ENCODE measurements at regions not wholly inside any gene's neighbourhood (a gene's known extent, or its start where the extent isn't known, plus 50 kb on each side); places are given as distances from the start of the nearest gene placed in this dataset.

DNA sequence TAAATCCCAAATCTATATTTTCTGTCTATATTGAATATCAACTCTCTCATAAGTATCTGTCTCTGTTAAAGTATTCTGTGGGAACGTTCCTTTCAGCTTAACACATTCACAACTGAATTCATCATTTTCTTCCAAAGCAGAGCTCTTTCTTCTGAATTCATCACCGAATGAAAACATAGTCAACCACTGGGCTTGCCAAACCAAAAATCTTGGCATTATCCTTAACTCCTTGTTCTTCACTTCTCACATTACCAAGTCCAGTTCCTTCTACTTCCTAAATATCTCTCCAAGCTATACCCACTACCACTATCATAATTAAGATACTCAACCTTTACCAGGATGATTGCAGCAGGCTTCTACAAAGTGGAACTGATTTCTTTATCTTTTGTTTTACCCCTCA lies 559.8 kb downstream of the MAT2B start:
- H3K4me1 Mint-ChIP-seq: no peaks in the 10 kb centered on the region
- Histone ChIP-seq H3K36me3 (replicated peaks in 1 of 2; ENCODE audit: control extremely low read depth in 1 of 2, control insufficient read depth in 1 of 2, extremely low read depth in 1 of 2, insufficient read depth in 2 of 2, low read length in 1 of 2) (no peaks in the 10 kb centered on the region), H3K27me3 (replicated peaks in 1 of 4; ENCODE audit: control extremely low read depth in 1 of 4, control insufficient read depth in 3 of 4, insufficient read depth in 4 of 4, low read length in 3 of 4) (no peaks in the 10 kb centered on the region), H3K9me3 (ENCODE audit: control extremely low read depth in 1 of 3, control insufficient read depth in 2 of 3, insufficient read depth in 1 of 3, low read length in 2 of 3) (no peaks in the 10 kb centered on the region), H3K4me1 (ENCODE audit: control insufficient read depth in 2 of 2, insufficient read depth in 2 of 2, low read length in 2 of 2) (no peaks in the 10 kb centered on the region), H2AFZ (ENCODE audit: insufficient read depth, low read depth, low read length, poor library complexity, severe bottlenecking) (no peak overlapping the region), H3K4me3 (ENCODE audit: control extremely low read depth in 1 of 5, extremely low read depth in 1 of 5, insufficient read depth in 1 of 5, low read depth in 2 of 5, low read length in 4 of 5) (no peak overlapping the region), H3K79me2 (ENCODE audit: control insufficient read depth, insufficient read depth, low read length) (no peaks in the 10 kb centered on the region), H3K4me2 (replicated peaks; ENCODE audit: low read depth, low read length, poor library complexity, severe bottlenecking) (no peak overlapping the region), H3K9ac (ENCODE audit: low read length) (no peak overlapping the region), H4K20me1 (ENCODE audit: control insufficient read depth, insufficient read depth, low read length, poor library complexity, severe bottlenecking) (no peaks in the 10 kb centered on the region), H3K27ac (ENCODE audit: low read length in 2 of 2) (no peak overlapping the region)
- intact Hi-C loops (cut with micrococcal nuclease): no loop called here
- no peak for TF ChIP-seq EZH2 (IDR thresholded peaks at IDR 0.05; ENCODE audit: borderline replicate concordance, insufficient read depth, low read depth, low read length, poor library complexity, severe bottlenecking)
- TF ChIP-seq, protein P1, sequence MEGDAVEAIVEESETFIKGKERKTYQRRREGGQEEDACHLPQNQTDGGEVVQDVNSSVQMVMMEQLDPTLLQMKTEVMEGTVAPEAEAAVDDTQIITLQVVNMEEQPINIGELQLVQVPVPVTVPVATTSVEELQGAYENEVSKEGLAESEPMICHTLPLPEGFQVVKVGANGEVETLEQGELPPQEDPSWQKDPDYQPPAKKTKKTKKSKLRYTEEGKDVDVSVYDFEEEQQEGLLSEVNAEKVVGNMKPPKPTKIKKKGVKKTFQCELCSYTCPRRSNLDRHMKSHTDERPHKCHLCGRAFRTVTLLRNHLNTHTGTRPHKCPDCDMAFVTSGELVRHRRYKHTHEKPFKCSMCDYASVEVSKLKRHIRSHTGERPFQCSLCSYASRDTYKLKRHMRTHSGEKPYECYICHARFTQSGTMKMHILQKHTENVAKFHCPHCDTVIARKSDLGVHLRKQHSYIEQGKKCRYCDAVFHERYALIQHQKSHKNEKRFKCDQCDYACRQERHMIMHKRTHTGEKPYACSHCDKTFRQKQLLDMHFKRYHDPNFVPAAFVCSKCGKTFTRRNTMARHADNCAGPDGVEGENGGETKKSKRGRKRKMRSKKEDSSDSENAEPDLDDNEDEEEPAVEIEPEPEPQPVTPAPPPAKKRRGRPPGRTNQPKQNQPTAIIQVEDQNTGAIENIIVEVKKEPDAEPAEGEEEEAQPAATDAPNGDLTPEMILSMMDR (IDR thresholded peaks at IDR 0.05): no peak
- ChIA-PET CTCF (interaction anchor here (1.2 kb wide), 1 partner anchor 18 kb away, joined by 3 read pairs; no protein-coding TSS in a partner anchor), POLR2A (no interaction called here)
- DNase-seq (no peak), ATAC-seq (ENCODE audit: low read depth) (no peak)
- H3K27me3 Mint-ChIP-seq: peaks cover 3% of the 10 kb centered on the region
- H3K4me3 Mint-ChIP-seq: no peak overlapping the region
- no peak overlapping the region for H3K27ac Mint-ChIP-seq
- no peaks in the 10 kb centered on the region for H3K9me3 Mint-ChIP-seq (ENCODE audit: insufficient read depth)
- WGBS (ENCODE audit: insufficient coverage): 91% methylated on average over 2 of the region's 2 CpGs

DNA sequence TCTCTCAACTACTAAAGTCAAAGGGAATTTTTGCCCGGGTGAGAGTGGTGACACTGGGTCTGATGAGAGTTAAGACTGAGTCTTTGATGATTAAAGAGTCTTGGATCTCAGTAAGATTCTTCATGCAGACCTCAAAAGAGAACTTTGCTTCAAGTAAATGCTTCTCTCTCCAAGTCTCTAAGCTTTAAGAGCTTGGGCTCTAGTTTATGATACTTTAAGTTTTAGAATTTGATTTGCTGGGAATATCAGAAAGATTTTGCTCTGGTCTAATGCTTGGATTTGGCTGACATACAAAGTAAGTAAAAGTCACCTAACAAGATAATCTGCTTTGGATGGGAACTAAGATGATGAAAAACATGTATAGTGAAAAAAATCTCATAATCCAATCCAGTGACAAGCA lies 566.3 kb downstream of the MAT2B start:
- H3K4me2 ChIP-seq (replicated peaks; ENCODE audit: low read depth, low read length, poor library complexity, severe bottlenecking): no peak overlapping the region
- no peaks in the 10 kb centered on the region for H3K4me1 Mint-ChIP-seq
- H3K4me1 ChIP-seq (ENCODE audit: control insufficient read depth in 2 of 2, insufficient read depth in 2 of 2, low read length in 2 of 2): no peaks in the 10 kb centered on the region
- H3K4me3 ChIP-seq (ENCODE audit: control extremely low read depth in 1 of 5, extremely low read depth in 1 of 5, insufficient read depth in 1 of 5, low read depth in 2 of 5, low read length in 4 of 5): no peak overlapping the region
- no peak overlapping the region for H3K27ac ChIP-seq (ENCODE audit: low read length in 2 of 2)
- DNase-seq (no peak), ATAC-seq (ENCODE audit: low read depth) (no peak)
- peaks cover 10% of the 10 kb centered on the region for H3K27me3 Mint-ChIP-seq
- TF ChIP-seq EZH2 (IDR thresholded peaks at IDR 0.05; ENCODE audit: borderline replicate concordance, insufficient read depth, low read depth, low read length, poor library complexity, severe bottlenecking): no peak
- POLR2A ChIA-PET: no interaction called here
- no peaks in the 10 kb centered on the region for H3K36me3 ChIP-seq (replicated peaks in 1 of 2; ENCODE audit: control extremely low read depth in 1 of 2, control insufficient read depth in 1 of 2, extremely low read depth in 1 of 2, insufficient read depth in 2 of 2, low read length in 1 of 2)
- H3K27me3 ChIP-seq (replicated peaks in 1 of 4; ENCODE audit: control extremely low read depth in 1 of 4, control insufficient read depth in 3 of 4, insufficient read depth in 4 of 4, low read length in 3 of 4): no peaks in the 10 kb centered on the region
- no peak overlapping the region for H3K9ac ChIP-seq (ENCODE audit: low read length)
- no peaks in the 10 kb centered on the region for H3K9me3 ChIP-seq (ENCODE audit: control extremely low read depth in 1 of 3, control insufficient read depth in 2 of 3, insufficient read depth in 1 of 3, low read length in 2 of 3)
- H4K20me1 ChIP-seq (ENCODE audit: control insufficient read depth, insufficient read depth, low read length, poor library complexity, severe bottlenecking): no peaks in the 10 kb centered on the region
- intact Hi-C loops (cut with micrococcal nuclease): no loop called here
- no peak overlapping the region for H3K4me3 Mint-ChIP-seq
- H3K9me3 Mint-ChIP-seq (ENCODE audit: insufficient read depth): no peaks in the 10 kb centered on the region
- no peak overlapping the region for H3K27ac Mint-ChIP-seq
- CTCF ChIA-PET: no interaction called here
- WGBS (ENCODE audit: insufficient coverage): no CpG with 5 or more reads among the region's 1 CpG
- no peak overlapping the region for H2AFZ ChIP-seq (ENCODE audit: insufficient read depth, low read depth, low read length, poor library complexity, severe bottlenecking)
- H3K79me2 ChIP-seq (ENCODE audit: control insufficient read depth, insufficient read depth, low read length): no peaks in the 10 kb centered on the region
